Fibroblast of skin of left quadriceps (primary cell): ENCODE measurements at regions not wholly inside any gene's neighbourhood (a gene's known extent, or its start where the extent isn't known, plus 50 kb on each side); places are given as distances from the start of the nearest gene placed in this dataset.
A peak's percentile ranks its signal among the peaks of the same experiment; 100 is the strongest.

Source experiments
- DNase-seq, 2 experiments: peaks; one replicate each; pipeline ENCODE4 v3.0.0-alpha.2; 2013; ENCODE audit warnings: low read depth in 2 of 2

DNA sequence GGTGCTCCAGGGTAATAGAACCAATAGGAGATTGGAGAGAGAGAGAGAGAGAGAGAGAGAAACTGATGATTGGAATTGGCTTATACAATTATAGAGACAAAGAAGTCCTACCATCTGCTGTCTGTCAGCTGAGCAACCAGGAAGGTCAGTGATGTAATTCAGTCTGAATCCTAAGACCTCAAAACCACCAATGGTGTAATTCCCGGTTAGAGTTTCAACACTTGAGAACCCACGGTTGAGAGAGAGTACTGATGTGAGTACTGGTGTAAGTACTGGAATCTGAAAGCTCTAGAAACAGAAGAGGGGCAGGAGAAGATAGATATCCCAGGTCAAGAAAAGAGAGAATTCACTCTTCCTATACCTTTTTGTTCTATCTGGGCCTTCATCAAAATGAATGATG lies 775.8 kb downstream of the EFNA5 start:
- peak; percentile 4 to 6 for DNase-seq

DNA sequence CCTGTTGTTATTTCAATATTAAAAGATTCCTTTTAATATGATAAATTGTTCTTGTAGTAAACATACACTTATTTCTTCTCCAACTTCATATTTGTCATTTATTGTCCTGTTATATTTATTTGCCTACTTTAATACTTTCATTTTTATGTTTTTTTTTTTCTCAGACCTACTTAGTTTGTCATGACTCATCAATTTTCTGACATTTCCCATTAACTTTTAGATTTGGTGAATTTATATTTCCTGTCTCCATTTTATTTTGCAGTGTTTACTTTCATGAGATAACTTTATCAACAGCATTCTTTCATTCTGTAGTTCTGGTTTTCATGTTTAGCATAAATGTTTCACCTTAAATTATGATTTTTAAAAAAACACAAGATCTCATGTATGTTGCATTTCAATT lies 788.7 kb downstream of the EFNA5 start:
- DNase-seq = no peak

DNA sequence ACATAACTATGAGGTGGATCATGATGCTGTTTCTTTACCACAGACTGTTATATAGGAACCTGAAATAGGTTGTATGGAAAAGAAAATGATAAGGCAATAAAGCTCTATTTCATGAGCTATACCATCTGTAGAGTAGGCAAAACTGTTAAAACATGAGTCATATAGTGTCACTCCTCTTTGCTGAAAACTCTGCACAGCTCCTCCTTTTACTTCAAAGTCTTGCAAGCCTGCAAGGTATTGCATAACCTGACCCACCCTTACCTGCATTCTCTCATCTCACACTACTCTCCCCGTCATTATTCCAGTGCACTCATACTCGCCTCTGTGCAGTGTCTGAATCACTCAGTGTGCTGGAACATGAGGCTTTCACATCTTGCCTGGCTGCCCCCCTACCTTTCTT lies 790.1 kb downstream of the EFNA5 start:
- DNase-seq = no peak

DNA sequence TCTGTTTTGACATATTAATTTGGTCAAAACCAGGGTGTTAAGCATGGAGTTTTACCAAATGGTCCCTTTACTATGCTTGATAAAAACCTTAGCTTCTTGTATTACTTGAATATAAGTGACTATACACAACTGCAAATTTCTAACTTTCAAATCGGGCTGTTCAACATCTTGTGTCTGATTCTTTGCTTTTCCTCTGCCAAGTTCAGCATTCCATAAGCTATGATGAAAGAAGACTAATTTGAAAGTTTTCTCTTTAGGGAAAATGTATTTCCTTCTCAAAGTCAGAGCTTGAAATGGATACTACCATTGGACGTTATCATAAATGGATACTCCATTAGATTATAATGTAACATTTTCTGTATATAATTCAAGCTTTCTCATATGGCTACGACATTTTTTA lies 792.9 kb downstream of the EFNA5 start:
- DNase-seq = no peak

DNA sequence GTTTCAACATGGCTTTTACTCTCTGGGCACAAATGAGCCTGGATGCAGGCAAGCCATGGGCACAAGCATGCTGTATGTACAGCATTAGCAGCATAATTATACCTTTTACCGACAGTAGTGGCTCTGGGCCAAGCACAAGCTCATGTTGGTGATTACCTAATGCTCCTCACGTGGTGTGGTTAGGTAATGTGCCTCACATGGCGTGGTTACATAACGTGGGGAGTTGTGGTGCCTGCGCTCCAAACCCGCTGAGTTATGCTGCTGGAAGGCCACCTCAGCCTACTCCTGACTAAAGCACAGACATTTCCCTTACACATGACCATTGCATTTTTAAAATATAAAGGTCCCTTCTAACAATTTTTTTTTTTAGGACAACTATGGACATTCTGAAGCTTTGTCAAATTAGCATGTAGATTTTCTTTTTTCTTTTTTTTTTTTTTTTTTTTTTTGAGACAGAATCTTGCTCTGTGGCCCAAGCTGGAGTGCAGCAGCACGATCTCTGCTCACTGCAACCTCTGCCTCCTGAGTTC lies 794.0 kb downstream of the EFNA5 start:
- no peak for DNase-seq

DNA sequence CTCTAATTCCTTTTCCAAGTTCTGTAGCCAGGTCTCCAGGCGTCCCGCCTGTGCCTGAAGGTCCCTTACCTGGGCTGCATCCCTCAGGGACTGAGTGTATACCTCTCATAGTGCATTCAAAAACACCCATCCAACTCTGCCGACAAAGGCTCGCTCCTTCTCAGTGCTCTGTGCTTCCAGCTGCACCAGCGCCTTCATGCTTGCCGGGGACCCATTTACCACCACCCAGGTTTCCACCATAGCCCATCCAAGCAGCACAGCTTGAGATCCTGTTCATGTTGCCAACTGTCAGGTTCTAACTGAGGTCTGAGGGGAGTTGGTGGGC lies 794.5 kb downstream of the EFNA5 start:
- no peak for DNase-seq

DNA sequence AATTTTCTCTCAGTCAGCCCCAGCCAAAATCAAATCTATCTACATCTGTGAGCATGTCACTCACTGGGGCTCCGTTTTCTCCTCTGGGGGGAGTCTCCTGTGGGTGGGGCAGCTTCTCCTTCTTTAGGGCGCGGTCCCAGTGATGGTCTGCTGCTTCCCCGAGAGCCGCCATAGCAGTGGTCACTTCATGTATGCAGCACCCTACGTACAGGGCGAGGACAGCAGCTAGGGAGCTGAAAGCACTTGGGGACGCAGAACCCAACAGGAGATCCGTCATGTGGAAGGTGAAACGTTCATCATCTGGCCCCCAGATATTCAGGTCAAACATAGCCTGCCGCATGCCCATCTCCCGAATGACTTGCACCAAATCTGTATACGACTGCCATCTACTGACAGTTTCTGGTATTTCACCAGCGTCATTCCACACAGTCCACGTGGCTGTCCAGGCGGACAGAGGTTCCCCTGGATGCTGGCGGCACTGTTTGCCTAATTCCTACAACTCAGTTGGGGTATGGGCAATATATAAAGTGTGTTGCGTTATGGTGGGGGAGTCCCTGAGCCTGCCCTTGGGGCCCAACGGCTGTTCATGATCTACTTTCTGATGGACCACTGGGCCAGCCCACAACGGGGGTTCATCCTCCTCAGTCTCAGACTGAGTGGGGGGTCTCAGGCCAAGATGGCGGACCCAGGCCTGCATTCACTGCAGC lies 795.0 kb downstream of the EFNA5 start:
- DNase-seq = no peak

DNA sequence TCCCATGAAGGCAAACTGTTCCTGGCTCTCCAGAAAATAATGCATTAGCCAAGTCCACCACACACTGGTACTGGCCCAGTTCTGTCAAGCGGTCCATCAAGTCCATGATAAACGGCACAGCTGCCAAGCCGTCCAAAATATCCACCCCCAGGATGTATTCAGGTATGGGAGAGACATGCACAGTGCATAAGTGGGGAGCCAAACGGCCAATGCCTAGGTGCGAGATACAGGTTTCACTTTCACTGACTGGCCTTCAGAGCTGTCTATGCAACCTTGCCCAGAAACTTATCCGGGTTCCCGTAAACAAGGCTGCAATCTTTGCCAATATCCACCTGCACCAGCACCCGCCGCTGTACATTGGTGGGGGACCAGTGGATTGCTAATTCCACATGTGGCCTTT lies 795.8 kb downstream of the EFNA5 start:
- DNase-seq = no peak

DNA sequence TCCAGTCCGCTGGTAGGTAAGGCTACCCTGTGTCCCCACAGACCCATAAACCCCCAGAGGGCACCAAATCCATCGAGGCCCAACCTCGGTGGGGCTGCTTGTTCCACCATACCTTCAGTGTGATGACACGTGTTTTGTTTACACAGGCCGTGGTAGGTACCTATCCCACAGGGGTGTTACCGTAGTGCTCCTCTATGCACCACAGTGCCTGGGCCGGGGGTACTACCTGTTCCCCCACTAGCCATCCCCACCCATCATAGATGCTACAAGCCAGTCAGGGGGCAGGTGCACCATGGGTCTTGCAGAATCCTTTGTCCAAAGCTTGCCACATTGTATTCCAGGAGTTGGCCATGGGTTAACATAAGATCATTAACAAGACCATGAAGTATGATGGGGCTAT lies 796.2 kb downstream of the EFNA5 start:
- DNase-seq = no peak

DNA sequence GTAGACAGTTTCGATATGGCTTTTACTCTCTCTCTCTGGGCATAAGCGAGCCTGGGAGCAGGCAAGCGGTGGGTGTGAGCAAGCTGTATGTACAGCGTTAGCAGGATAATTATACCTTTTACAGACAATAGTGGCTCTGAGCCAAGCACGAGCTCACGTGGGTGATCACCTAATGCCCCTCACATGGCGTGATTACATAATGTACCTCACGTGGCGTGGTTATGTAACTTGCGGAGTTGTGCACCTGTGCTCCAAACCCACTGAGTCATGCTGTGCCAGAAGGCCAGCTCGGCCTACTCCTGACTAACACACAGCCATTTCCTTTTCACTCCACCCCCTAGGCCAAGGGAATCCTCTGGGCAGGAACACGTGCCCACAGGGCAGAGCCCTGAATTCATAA lies 797.2 kb downstream of the EFNA5 start:
- DNase-seq = no peak

DNA sequence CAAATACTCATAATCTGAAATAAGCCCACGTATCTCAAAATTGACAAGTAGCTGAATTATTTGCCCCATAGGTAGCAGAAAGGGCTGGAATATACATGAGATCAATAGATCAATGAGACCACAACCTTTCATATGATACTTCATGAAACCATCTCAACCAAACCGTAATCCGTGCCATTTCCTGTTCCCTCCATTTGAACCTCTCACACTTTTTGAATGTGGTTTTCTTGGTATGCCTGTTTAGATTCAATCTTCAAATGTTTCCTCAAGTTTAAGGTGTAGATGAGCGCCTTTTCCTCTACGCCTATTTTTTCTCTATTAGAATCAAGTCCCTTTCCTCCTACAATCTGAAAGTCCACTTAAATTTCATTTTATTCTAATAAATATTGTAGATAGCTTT lies 805.5 kb downstream of the EFNA5 start:
- DNase-seq = no peak

DNA sequence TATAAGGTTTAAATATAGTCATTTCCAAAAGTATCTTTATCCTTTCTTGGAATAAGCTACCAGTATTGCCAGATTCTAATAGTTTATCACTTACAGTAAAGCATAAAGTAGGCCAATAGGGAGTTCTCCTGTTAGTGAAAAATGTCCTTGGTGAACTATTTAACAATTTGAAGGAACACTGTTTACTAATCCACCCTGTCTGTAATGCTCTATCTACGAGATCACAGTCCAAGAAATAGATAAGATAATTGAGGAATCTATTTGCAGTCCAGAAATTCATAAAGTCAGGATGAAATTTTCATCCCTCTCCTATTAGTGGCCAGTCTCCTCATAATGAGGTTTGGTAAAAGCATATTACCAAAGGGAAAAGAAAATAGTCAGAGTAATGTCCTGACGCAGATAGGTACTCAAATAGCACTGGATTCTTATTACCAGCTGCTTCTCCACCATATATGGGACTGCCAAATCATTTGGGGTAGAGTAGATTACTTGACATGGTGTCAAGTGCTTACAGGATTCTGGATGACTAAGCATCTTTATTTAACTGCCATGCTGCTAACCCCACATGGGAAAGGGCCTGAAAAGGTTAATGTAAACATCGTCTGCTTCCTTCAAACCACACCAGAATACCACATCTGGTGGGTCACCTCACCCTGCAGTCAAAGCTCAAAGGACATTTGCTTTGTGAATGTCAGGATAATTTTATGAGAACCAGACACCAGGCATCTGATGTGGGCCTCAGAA lies 808.1 kb downstream of the EFNA5 start:
- peak; percentile 13 to 26 for DNase-seq

DNA sequence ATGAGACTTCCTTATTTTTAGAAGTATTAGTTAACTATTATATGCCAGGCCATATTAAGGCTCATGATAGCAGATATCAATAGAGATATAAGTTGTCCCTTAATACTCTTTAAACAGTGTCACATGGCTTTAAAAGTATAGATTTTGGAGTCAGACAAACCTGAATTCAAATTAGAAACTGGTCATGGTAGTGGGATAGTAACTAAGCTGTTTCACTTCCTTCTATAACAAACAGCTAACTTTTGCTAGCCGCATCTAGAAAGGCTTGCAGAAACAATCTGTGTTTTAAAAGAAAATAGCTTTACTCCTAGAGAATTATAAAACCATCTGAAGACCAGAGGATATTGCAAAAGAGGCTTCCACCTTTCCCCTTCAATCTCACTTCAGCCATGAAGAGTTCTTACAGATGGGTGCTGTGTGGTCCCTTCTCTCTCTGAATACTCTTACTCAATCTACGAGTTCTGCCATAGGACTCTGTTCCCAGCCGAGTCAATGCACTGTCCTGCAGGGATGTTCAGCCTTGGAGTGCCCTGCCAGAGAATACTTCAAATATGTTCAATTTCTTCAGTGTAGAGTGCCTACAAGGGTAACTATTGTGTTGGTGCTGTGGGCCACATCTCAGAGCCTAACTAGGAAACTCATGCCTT lies 810.2 kb downstream of the EFNA5 start:
- DNase-seq = no peak

DNA sequence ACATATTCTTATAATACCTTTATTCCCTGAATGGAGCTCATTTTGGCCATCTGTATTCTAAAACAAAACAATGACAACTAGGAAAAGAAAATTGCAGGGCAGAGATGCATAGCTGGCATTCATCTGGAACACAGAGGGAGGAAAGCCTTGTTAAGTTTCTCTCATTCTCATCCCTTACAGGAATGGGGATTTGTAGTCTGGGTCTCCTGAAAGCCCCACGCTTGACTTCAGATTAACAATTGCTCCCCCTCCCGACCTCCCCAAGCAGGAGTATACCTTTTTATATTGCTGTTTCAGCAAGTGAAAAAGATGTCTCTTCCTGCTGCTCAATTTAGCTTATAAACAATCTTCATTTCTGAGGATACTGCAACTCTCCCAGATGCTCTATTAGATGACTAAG lies 812.1 kb downstream of the EFNA5 start:
- no peak for DNase-seq

DNA sequence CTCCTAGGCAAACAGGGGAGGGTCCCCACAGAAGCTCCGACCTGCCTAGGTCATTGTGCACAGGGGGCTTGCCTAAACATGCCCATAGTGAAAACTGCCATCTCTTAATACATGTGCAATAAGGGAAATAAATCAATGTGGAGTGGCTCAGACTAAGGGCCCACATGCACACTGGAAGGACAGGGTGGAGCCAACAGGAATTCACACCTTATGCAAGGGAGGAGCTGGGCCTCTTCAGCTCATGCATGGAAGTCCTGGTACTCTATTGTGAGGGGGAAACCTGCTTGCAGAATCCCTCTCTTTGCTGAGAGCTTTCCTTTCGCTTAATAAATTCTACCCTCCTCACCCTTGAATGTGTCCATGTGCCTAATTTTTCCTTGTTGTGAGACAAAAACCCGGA lies 815.8 kb downstream of the EFNA5 start:
- no peak for DNase-seq

DNA sequence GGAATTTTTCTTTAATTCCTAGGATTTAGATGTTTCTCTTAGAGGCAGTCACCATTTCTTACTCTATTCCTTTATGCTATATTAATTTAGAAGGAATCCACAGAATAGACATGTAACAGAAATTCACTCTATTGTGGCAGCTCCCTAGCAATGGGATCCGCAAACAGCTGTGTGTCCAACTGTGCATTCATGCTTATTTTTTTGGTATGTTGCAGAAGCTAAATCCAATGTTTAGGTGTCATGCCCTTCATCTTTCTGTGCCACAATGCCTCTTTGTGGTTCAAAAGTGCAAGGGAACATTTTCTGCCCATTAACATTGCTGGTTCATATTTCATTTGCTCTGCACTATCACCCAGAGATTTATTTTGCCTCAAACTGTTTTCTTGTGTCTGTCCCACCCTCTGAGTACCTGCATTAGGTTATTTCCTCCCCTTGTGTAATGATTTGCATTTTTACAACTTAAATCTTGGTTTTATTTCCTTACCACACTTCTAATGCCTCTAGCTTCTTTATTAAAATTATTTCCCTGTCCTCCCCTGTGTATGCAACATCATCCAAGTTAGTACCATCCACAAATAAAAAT lies 816.5 kb downstream of the EFNA5 start:
- no peak for DNase-seq

DNA sequence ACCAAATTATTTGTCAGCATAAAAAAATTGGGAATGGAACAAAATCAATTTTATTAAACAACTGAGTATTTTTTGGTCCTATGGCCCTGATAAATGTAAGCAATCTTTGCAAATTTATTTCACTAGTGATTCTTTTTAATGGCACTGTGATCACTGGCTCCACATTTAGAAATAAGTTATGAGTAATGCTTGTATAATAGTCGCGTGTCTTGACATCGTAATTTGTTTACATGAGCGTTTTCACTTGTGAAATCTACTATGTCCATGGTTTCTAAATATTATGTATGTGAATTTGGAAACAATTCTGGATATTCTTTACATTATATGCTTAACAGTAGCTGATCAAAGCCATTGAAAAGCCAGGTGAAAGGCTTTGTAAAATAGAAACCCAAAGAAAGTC lies 817.5 kb downstream of the EFNA5 start:
- DNase-seq = no peak

DNA sequence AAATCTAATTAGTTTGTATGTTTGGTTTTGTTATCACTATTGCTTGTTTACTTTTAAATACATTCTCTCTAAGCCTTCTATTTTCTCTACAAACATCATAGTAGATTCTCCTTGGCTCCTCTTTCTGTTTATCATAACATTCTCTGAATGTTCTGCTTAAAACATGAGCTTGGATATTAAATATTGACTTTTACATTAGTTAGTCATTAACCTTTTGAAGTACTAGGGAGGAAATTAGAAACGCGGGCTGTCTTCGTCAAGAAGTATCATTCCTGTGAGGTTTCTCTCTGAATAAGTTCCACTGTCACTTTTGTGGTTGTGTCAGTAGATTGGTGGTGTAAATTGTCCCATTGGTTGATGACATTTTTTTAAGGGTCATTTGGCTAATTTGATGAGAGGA lies 821.5 kb downstream of the EFNA5 start:
- DNase-seq = no peak

DNA sequence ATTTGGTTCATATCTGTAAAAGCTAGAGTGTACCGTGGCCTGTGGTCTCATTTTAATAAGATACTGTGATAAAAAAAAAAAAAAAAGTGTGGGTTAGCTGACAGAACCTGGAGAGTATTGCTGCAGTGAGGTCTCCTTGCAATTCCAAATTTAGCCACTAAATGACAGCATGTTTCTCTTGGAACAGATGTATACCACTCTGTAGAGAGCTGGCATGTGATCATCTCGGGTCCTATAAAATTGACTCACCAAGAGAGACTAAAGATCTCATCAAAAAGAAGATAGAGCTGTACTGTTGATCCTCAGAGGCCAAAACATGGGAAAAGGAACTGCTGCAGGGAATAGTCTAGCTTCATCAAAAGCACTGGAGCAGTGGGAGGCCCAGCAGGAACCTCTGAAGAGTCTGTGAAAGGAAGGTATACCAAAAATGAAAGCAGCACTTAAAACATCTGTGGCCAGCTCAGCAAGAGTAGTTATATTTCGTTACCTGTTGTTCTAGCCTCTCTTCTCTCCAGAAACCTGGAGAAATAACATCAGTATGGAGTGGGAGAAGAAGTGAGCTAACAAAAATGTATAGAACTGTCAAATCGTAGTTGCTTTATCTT lies 826.8 kb downstream of the EFNA5 start:
- no peak for DNase-seq

DNA sequence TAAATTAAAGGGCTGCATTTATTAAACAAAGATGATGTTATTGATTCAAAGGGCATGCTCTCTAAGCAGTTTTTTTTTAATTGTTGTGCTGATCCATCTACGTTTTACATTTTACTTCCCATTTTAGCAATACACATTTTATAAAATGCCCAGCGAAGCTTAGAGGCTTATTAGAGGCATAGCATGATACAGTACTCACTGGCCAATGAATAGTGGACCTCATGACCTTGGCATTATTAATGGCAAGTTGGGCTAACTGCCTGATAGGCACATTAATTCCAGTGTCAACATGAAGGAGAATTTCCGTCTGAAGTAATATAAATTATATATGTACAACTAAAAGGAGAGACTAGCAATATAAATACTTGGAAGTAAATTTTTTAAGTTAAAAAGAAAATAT lies 837.2 kb downstream of the EFNA5 start:
- no peak for DNase-seq

DNA sequence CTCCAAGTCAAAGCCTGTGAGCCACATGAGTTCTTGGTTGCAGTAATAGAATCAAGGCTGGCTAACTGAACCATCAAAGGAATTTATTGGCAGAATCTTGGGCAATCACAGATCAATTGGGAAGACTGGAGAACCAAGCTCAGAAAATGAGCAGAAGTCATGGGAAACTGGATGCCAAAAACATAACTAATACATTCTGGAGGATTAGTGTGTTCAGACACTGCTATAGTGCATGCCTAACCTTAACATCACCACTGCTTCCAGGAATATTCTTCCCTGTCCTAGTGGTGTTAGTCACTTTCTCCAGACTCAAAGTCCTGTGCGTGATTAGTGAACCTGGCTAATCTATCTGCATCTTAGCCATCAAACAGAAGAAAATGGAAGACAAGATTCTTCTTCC lies 843.7 kb downstream of the EFNA5 start:
- DNase-seq = peak; percentile 54 to 57

DNA sequence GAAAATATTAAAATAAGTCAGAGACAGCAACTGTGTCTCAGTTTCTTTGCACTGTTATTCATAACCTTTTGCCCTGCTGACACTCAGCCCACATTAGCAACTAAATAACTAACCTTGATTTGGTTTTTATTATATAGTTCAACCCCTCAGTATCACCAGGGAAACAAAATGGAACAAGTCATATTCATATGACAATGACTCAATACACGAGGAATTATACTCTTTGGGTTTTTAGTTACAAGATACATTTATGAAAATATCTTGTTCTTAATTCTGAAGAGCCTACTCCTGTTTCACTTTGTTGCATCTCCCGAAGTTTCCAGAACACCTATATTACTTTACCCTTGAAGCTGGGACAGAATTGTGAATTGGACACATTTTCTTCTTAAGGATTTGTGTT lies 845.4 kb downstream of the EFNA5 start:
- DNase-seq = no peak
